Vagina (tissue), 2 donors: ENCODE measurements at regions not wholly inside any gene's neighbourhood (a gene's known extent, or its start where the extent isn't known, plus 50 kb on each side); places are given as distances from the start of the nearest gene placed in this dataset.

Experiments used
- CTCF ChIP-seq, 3 experiments: fragments of 450-650 bp in 2 of 3; fragments of 200-600 bp in 1 of 3; sonication (generic) in 1 of 3; IDR thresholded peaks; one replicate each; pipeline ENCODE4 v1.5.1; 2017 to 2019; ENCODE audit warnings: antibody characterized with exemption in 3 of 3, mild to moderate bottlenecking in 2 of 3, moderate library complexity in 2 of 3
- POLR2A ChIP-seq, 2 donors: fragments of 450-650 bp; IDR thresholded peaks; one replicate each; pipeline ENCODE4 v1.6.1; 2017; ENCODE audit warnings: antibody characterized with exemption in 2 of 2, mild to moderate bottlenecking in 2 of 2, moderate library complexity in 2 of 2
- POLR2AphosphoS5 ChIP-seq, 2 donors: sonication (generic); formaldehyde crosslinking; IDR thresholded peaks; one replicate each; pipeline ENCODE4 v1.9.0; 2017; ENCODE audit warnings: antibody characterized with exemption in 2 of 2, mild to moderate bottlenecking in 2 of 2, low read depth in 1 of 2; ENCODE audit not compliant: insufficient read depth in 1 of 2

GRCh38 chrX:128601706-128602105 lies 549.5 kb upstream of the ACTRT1 start:
- TF ChIP-seq CTCF (IDR thresholded peaks at IDR 0.05) (no peak), POLR2A (IDR thresholded peaks at IDR 0.05) (no peak), POLR2AphosphoS5 (IDR thresholded peaks at IDR 0.05; ENCODE audit: insufficient read depth in 1 of 2, low read depth in 1 of 2) (no peak)
